ENCODE measurements at regions not wholly inside any gene's neighbourhood (a gene's known extent, or its start where the extent isn't known, plus 50 kb on each side); places are given as distances from the start of the nearest gene placed in this dataset.

GRCh38 chr9:4935001-4935672 is 49.9 kb upstream of the JAK2 start:
- no peak for ATAC-seq (ENCODE audit: poor library complexity)
- Mint-ChIP-seq H3K36me3 (ENCODE audit: low read depth) (no peaks in the 10 kb centered on the region), H3K27me3 (no peaks in the 10 kb centered on the region), H3K4me1 (ENCODE audit: low read depth) (peaks cover 41% of the 10 kb centered on the region), H3K9me3 (no peaks in the 10 kb centered on the region), H3K27ac (no peak overlapping the region), H3K4me3 (no peak overlapping the region)
- no peaks in the 10 kb centered on the region for H3K27me3 ChIP-seq (ENCODE audit: control insufficient read depth in 1 of 2, insufficient read depth in 2 of 2, low read length in 2 of 2)
- no peak overlapping the region for H3K27ac ChIP-seq (ENCODE audit: low read depth in 1 of 2, low read length in 2 of 2)
- peaks cover 14% of the 10 kb centered on the region for H3K4me1 ChIP-seq (ENCODE audit: insufficient read depth, low read length)
- TF ChIP-seq CTCF (IDR thresholded peaks at IDR 0.05) = no peak
- no peak for DNase-seq
- H3K4me3 ChIP-seq (ENCODE audit: low read length) = no peak overlapping the region
- CTCF ChIA-PET = no interaction called here
- no peaks in the 10 kb centered on the region for H3K36me3 ChIP-seq (ENCODE audit: insufficient read depth, low read length)
- POLR2A ChIA-PET = interaction anchor here (0.6 kb wide), 1 partner anchor 52 kb away, joined by 3 read pairs; no protein-coding TSS in a partner anchor
- no peaks in the 10 kb centered on the region for H3K9me3 ChIP-seq (ENCODE audit: control insufficient read depth in 1 of 2, insufficient read depth in 1 of 2, low read length in 2 of 2)
- intact Hi-C loops (cut with DNase I, micrococcal nuclease) = no loop called here
